HG02759 (cell line): ENCODE measurements at regions not wholly inside any gene's neighbourhood (a gene's known extent, or its start where the extent isn't known, plus 50 kb on each side); places are given as distances from the start of the nearest gene placed in this dataset.
"Not testable (repeated sequence)": the region's sequence is repeated elsewhere in the genome, so short reads cannot be mapped to it uniquely, and the experiment has no call there.

Source experiments
- ATAC-seq: cut with Tn5 transposase; IDR thresholded peaks from one replicate; pipeline ENCODE4 v1.9.1; 2021; ENCODE audit warnings: mild to moderate bottlenecking, moderate library complexity; ENCODE audit not compliant: unreplicated experiment

DNA sequence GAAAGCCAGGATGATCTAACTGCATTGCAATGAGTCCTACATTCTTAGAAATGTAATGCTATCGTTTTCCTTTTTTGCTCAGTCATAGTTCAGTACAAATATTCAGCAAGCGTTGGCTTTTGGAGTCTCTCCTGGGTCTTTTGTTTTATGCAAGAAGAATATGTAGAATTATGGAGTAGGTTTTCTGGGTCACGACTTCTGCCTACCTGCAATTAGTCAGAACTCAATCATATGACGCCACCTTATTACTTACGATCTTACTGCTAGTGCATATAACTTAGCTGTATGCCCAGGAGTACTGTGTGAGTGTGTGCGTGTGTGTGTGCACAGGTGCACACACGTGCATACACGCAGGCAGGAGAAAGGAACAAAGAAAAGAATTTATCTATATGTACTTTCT is 640.2 kb downstream of the STK39 start:
- no peak for ATAC-seq

- ATAC-seq = no peak
Observed at GRCh38 chr2:167602122-167602521, 645.3 kb downstream of the STK39 start.

- ATAC-seq = no peak
Observed at GRCh38 chr2:167599219-167599618, 648.2 kb downstream of the STK39 start.

DNA sequence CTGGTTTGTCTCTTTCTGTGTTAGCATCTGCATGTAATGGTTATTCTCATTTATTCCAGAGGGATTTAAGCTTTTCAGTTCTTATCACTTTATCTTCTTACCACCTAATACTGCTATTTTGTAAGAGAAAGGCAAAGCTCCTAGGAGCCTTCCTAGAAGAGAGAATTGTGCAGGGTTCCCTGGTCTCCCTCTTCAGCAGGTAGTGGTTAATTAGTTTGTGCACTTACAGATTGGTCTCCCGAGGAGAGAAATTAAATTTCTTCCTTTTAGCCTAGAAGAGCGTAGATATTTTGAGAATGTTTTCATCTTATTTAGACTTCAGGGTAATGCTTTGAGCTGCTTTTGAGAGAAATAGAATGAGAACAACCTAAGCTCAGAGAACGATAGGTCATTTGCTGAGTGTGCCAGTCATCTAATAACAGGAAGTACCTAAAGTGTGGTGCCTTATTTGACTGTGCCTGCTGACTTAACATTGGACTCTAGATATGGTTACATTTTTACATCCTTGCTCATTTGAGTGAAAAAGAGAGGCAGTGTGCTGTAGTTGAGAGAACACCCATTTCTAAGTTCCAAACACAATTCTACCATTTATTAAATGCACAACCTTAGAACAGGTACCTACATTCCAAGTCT is 651.4 kb downstream of the STK39 start:
- peak; percentile 98 for ATAC-seq

- ATAC-seq = no peak
Observed at GRCh38 chr2:167595021-167595420, 652.4 kb downstream of the STK39 start.

GRCh38 chr2:167592441-167592840 is 655.0 kb downstream of the STK39 start:
- ATAC-seq = no peak

DNA sequence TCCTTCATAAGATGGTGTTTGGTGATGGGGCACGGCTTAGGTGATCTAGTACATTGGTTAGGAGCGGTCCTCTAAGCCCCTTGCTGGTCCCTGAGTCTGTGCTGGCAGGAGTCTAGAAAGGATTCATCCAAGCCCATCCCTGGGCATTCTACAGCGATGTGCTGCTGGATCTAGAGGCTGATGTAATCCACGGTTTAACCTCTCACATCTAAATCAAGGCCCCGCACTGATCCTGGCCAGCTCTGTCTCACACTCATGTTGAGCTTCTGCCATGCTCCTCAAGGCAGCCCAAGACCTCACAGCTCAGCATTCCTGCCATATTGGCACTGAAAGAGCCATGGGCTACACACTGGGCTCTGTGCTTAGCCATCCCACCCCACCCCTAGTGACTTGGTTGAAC is 664.8 kb downstream of the STK39 start:
- ATAC-seq = no peak

GRCh38 chr2:167581961-167582574 is 665.3 kb downstream of the STK39 start:
- ATAC-seq = no peak

- no peak for ATAC-seq
Observed at GRCh38 chr2:167579826-167580225, 667.6 kb downstream of the STK39 start.

DNA sequence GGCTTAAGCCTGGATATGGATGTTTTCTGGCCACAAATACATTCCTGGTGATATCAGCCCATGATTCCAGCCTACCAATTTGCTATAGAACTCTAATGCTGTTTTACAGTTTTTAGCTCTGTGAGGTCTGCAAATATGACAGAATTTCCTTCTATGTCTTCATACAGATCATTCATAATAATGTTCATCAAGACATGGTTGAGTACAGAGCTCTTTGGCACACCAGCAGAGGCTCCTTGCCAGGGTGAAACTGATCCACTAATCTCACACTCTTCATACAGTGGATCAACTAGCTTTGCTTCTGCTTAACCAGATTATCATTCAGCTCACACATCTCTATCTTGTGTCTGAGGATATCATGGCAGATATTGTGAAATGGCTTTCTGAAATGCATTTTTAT is 672.1 kb downstream of the STK39 start:
- no peak for ATAC-seq

DNA sequence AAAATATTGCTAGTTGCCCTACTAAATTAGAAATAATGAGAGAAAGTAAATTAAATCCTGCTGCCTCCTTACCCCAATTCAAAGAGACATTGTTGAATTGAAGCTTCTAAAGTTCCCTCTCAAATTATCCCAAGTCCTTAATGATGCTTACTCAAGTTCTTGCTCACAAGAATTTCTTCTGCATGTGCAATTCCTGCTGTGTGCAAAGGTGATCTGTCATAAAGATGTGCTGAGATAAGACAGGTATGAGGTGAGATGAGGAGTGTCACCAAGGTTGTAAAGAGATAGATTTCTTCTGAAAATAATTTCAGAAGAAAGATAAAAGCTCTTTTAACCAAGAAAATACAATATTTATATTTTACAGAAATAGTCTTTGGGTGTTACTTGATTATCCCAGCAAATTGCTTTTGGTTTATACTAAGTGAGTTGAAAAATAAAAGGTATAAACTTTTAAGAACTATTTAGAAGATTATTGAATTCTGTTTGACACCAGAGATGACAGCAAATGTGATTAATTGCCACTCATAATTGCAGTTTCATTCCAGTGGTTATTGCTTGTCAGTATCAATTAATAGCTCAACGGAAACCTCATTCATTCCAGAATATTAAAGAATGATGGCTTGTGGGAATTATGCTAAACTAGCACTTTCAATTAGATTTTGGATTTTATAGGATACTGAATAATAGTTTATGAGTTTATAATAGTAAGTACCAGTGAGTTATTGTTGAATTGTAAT is 674.3 kb downstream of the STK39 start:
- ATAC-seq = no peak

- no peak for ATAC-seq
Observed at GRCh38 chr2:167570370-167570769, 677.0 kb downstream of the STK39 start.

DNA sequence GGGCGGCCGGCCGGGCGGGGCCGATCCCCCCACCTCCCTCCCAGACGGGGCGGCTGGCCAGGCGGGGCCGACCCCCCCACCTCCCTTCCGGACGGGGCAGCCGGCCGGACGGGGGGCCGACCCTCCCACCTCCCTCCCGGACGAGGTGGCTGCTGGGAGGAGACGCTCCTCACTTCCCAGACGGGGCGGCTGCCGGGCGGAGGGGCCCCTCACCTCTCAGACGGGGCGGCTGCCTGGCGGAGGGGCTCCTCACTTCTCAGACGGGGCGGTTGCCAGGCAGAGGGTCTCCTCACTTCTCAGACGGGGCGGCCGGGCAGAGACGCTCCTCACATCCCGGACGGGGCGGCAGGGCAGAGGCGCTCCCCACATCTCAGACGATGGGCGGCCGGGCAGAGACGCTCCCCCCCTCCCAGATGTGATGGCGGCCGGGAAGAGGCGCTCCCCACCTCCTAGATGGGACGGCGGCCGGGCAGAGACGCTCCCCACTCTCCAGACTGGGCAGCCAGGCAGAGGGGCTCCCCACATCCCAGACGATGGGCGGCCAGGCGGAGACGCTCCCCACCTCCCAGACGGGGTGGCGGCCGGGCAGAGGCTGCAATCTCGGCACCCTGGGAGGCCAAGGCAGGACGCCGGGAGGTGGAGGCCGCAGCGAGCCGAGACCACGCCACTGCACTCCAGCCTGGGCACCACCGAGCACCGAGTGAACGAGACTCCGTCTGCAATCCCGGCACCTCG is 675.8 kb downstream of the XIRP2 start:
- not testable (repeated sequence) for ATAC-seq

DNA sequence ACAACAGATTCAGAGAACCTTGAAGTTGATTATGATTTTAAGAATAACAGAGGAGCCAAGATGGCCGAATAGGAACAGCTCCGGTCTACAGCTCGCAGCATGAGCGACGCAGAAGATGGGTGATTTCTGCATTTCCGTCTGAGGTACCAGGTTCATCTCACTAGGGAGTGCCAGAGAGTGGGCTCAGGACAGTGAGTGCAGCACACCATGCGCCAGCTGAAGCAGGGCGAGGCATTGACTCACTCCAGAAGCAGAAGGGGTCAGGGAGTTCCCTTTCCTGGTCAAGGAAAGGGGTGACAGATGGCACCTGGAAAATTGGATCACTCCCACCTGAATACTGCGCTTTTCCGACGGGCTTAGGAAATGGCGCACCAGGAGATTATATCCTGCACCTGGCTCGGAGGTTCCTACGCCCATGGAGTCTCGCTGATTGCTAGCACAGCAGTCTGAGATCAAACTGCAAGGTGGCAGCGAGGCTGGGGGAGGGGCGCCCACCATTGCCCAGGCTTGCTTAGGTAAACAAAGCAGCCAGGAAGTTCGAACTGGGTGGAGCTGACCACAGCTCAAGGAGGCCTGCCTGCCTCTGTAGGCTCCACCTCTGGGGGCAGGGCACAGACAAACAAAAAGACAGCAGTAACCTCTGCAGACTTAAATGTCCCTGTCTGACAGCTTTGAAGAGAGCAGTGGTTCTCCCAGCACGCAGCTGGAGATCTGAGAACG is 670.2 kb downstream of the XIRP2 start:
- ATAC-seq = not testable (repeated sequence)

DNA sequence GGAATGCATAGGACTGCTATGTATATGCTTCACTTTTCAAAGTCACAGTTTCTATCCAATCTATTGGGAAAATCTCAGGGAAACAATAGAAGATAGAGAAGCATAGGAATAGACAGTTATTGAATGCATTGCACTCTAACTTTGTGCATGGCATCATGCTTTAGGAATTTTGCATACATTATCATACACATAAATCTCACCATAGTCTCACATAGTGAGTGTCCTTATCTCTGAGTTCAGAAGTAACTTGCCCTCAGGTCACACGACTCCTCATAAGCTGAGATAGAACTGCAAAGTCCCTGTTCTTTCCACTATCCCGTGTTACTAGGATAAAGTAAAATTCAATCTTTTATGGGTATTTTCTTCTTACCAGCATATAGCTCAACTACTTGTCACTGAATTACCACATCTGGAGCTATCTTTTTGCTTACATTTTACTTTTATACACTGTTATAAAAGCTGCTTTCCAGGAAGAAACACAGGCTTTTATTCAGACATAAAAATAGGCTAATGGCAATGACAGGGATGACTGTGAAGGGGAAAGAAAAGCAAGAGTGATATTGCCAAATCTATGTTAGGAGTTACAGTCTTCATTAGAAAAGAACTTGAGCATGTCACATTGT is 666.9 kb downstream of the XIRP2 start:
- ATAC-seq = no peak

GRCh38 chr2:167553635-167554034 is 665.4 kb downstream of the XIRP2 start:
- no peak for ATAC-seq

GRCh38 chr2:167551416-167551815 is 663.1 kb downstream of the XIRP2 start:
- no peak for ATAC-seq

- ATAC-seq = no peak
Observed at GRCh38 chr2:167550448-167550847, 662.2 kb downstream of the XIRP2 start.

- ATAC-seq = no peak
Observed at GRCh38 chr2:167548396-167548795, 660.1 kb downstream of the XIRP2 start.

GRCh38 chr2:167544602-167545001 is 656.3 kb downstream of the XIRP2 start:
- ATAC-seq = no peak
